K562 (cell line): ENCODE measurements at regions not wholly inside any gene's neighbourhood (a gene's known extent, or its start where the extent isn't known, plus 50 kb on each side); places are given as distances from the start of the nearest gene placed in this dataset.

ENCODE experiments used
- ATAC-seq: fragments of 200-7000 bp; cut with Tn5 transposase; 3 replicates; pipeline ENCODE4 v1.9.1; 2020; ENCODE audit warnings: moderate library complexity
- BruUV-seq: library from RNA; stranded (reverse); fragments of 400-500 nt; replicated peaks from 2 replicates; lab custom pipeline; 2021; lab: Mats Ljungman, UMichigan
- CTCF ChIA-PET: fragments of 300-600 bp; formaldehyde crosslinking; extraction: SDS; loops from one replicate; lab custom pipeline; 2021; ENCODE audit warnings: low intra/inter-chr PET ratio; lab: Yijun Ruan, JAX
- POLR2A ChIA-PET: fragments of 300-600, 350-650 bp; sonication (Branson Sonifier 250); formaldehyde crosslinking; extraction: SDS; loops from one replicate; lab custom pipeline; 2021; ENCODE audit warnings: antibody characterized with exemption, inconsistent platforms; lab: Yijun Ruan, JAX
- DNase-seq, 4 experiments: peaks; one replicate each; pipeline versions ENCODE4 v3.0.0 to v3.0.0-alpha.2; 2011 to 2018; ENCODE audit warnings: low spot score in 3 of 4, mixed read lengths in 3 of 4; ENCODE audit errors: extremely low read depth in 1 of 4
- FAIRE-seq: peaks from 2 replicates; lab custom pipeline; 2011; peaks lifted over from hg19 to GRCh38; lab: Jason Lieb, UNC
- H2AFZ ChIP-seq: 2 replicates; pipeline ENCODE4 v1.6.0; 2011; ENCODE audit warnings: low read depth, low read length, control low read depth, inconsistent platforms
- H3K27ac ChIP-seq: fragments of 200-600 bp; 3 replicates; pipeline ENCODE4 v1.8.0; 2011; ENCODE audit warnings: low read depth, mild to moderate bottlenecking, control low read depth, inconsistent platforms, low read length, moderate library complexity, mixed read lengths; ENCODE audit errors: extremely low read depth
- H3K27me3 ChIP-seq, 2 experiments: fragments of 300-600 bp in 1 of 2; 2 replicates in 1 of 2; 3 replicates in 1 of 2; pipeline versions ENCODE4 v1.6.0 to v1.8.0; 2011; ENCODE audit warnings: inconsistent platforms in 2 of 2, low read length in 2 of 2, mild to moderate bottlenecking in 1 of 2, mixed read lengths in 1 of 2, moderate library complexity in 1 of 2; ENCODE audit not compliant: control insufficient read depth in 2 of 2, insufficient read depth in 2 of 2
- H3K36me3 ChIP-seq: fragments of 300-600 bp; 3 replicates; pipeline ENCODE4 v1.8.0; 2011; ENCODE audit warnings: mild to moderate bottlenecking, low read length, inconsistent platforms; ENCODE audit not compliant: control insufficient read depth, insufficient read depth
- H3K4me1 ChIP-seq, 2 experiments: fragments of 200-600 bp in 1 of 2; replicated peaks in 1 of 2; 2 replicates in 1 of 2; 3 replicates in 1 of 2; pipeline versions ENCODE4 v1.5.1 to v1.8.0; 2011; ENCODE audit warnings: inconsistent platforms in 2 of 2, low read length in 2 of 2, mild to moderate bottlenecking in 1 of 2, mixed read lengths in 1 of 2, moderate library complexity in 1 of 2; ENCODE audit not compliant: control insufficient read depth in 2 of 2, insufficient read depth in 2 of 2
- H3K4me2 ChIP-seq: 2 replicates; pipeline ENCODE4 v1.6.1; 2011; ENCODE audit warnings: low read length, control low read depth, inconsistent platforms, mixed read lengths; ENCODE audit not compliant: insufficient read depth
- H3K4me3 ChIP-seq: fragments of 200-600 bp; sonication (generic), shearing (Covaris generic); 2 replicates; pipeline ENCODE4 v1.5.1; 2016; ENCODE audit warnings: control low read depth, inconsistent platforms
- H3K79me2 ChIP-seq: fragments of 200-600 bp; 3 replicates; pipeline ENCODE4 v1.8.0; 2011; ENCODE audit warnings: low read length, inconsistent platforms; ENCODE audit not compliant: control insufficient read depth, insufficient read depth
- H3K9ac ChIP-seq, 2 experiments: 2 replicates each; pipeline versions ENCODE4 v1.6.0 to v1.6.1; 2011; ENCODE audit warnings: low read depth in 2 of 2, low read length in 2 of 2, control low read depth in 1 of 2, inconsistent platforms in 1 of 2, mild to moderate bottlenecking in 1 of 2, mixed read lengths in 1 of 2; ENCODE audit not compliant: insufficient read depth in 1 of 2
- H3K9me1 ChIP-seq: one replicate; pipeline ENCODE4 v1.6.0; 2011; ENCODE audit warnings: inconsistent platforms, mild to moderate bottlenecking, low read length, moderate library complexity; ENCODE audit not compliant: control insufficient read depth, insufficient read depth
- H3K9me3 ChIP-seq: replicated peaks from 2 replicates; pipeline ENCODE4 v1.5.1; 2011; ENCODE audit warnings: low read depth, low read length, inconsistent platforms; ENCODE audit not compliant: control insufficient read depth, insufficient read depth
- H4K20me1 ChIP-seq: replicated peaks from 2 replicates; pipeline ENCODE4 v1.6.1; 2011; ENCODE audit warnings: low read length, inconsistent platforms, mixed read lengths; ENCODE audit not compliant: control insufficient read depth, insufficient read depth
- ESRRB ChIP-seq: fragments of 250-450 bp; sonication (Bioruptor Pico); IDR thresholded peaks from 2 replicates; pipeline ENCODE4 v1.5.0; 2020; ENCODE audit warnings: mild to moderate bottlenecking, moderate library complexity, borderline replicate concordance
- KDM1A ChIP-seq, 2 experiments: fragments of 450-650 bp; IDR thresholded peaks; 2 replicates each; pipeline ENCODE4 v1.6.1; 2016; ENCODE audit warnings: mild to moderate bottlenecking in 2 of 2
- KDM4B ChIP-seq, 2 experiments: fragments of 450-650 bp in 1 of 2; sonication (generic) in 1 of 2; IDR thresholded peaks; 2 replicates each; pipeline ENCODE4 v1.6.1; 2016 to 2017; ENCODE audit warnings: borderline replicate concordance in 2 of 2, antibody characterized with exemption in 1 of 2, low read depth in 1 of 2, mild to moderate bottlenecking in 1 of 2
- SNRNP70 ChIP-seq: fragments of 200-400 bp; formaldehyde crosslinking; optimal IDR thresholded peaks from 2 replicates; pipeline ENCODE3; 2017; ENCODE audit warnings: low read depth, low read length
- ZNF57 ChIP-seq: fragments of 450-650 bp; formaldehyde crosslinking; IDR thresholded peaks from 2 replicates; pipeline ENCODE4 v1.4.0; 2020; ENCODE audit warnings: mild to moderate bottlenecking, moderate library complexity
- ZNF668 ChIP-seq: fragments of 250-450 bp; sonication (Bioruptor Pico); IDR thresholded peaks from 2 replicates; pipeline ENCODE4 v1.8.0; 2022; ENCODE audit warnings: mild to moderate bottlenecking, inconsistent platforms
- ZNF76 ChIP-seq: fragments of 250-450 bp; sonication (Bioruptor Pico); IDR thresholded peaks from 2 replicates; pipeline ENCODE4 v1.4.0; 2020; ENCODE audit warnings: mild to moderate bottlenecking, moderate library complexity, borderline replicate concordance
- ZSCAN32 ChIP-seq: fragments of 450-650 bp; formaldehyde crosslinking; IDR thresholded peaks from 2 replicates; pipeline ENCODE4 v1.4.0; 2020; ENCODE audit warnings: mild to moderate bottlenecking, moderate library complexity
- WGBS: fragments of 100-300 bp; shearing (Covaris generic); methylation state at CpG from one replicate; pipeline ENCODE4 v1.1.6; 2016; ENCODE audit warnings: low coverage, mixed read lengths; ENCODE audit not compliant: insufficient coverage; ENCODE audit errors: missing lambda C conversion rate; 5-methylcytosine and 5-hydroxymethylcytosine counted together
- in situ Hi-C: fragments of 300-500 bp; cut with MboI; formaldehyde crosslinking; loops from 4 replicates; pipeline ENCODE4 v1.15.0; 2018; ENCODE audit warnings: inconsistent platforms, mixed read lengths
- intact Hi-C: fragments of 100-400 bp; cut with micrococcal nuclease; formaldehyde crosslinking; loops from 2 replicates; pipeline ENCODE4 v1.14.2; 2022
- TF ChIP-seq, protein P1 (sequence below): sonication (generic); formaldehyde crosslinking; IDR thresholded peaks from 2 replicates; pipeline ENCODE4 v1.8.1; 2023; ENCODE audit warnings: mild to moderate bottlenecking, missing genetic modification reagents
- TF ChIP-seq, protein P2 (sequence below): fragments of 250-450 bp; sonication (Bioruptor Pico); IDR thresholded peaks from 2 replicates; pipeline ENCODE4 v1.5.0; 2020; ENCODE audit warnings: mild to moderate bottlenecking
- TF ChIP-seq, protein P3 (sequence below): fragments of 450-650 bp; IDR thresholded peaks from 2 replicates; pipeline ENCODE4 v1.7.0; 2016; ENCODE audit warnings: borderline replicate concordance

DNA sequence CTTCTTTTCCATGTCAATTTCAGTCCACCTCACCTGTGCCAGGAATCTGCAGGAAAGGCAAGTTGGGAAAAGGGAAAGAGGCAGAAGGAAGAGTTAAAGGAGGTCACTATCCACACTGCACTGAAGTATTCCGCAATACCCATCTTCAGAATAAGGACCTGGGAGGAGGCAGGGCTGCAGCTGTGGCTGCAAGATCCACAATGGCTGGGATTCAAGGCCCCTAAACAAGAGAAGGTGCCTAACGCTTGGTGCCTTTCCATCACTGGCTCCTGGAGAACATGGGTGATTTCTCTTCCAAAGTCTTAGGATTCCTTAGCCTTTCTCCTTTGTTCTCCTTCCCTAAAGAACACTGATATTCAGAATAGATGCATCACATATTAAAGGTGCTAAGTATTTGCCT, 204.0 kb downstream of the GRIN2B start:
- H3K9me1 ChIP-seq = no peaks in the 10 kb centered on the region
- no peak for DNase-seq
- ChIA-PET POLR2A (no interaction called here), CTCF (no interaction called here)
- no peak for ATAC-seq
- no peaks in the 10 kb centered on the region for H3K27me3 ChIP-seq
- no peak overlapping the region for H3K27ac ChIP-seq
- no peak overlapping the region for H2AFZ ChIP-seq
- H3K4me2 ChIP-seq = no peak overlapping the region
- intact Hi-C loops = no loop called here
- WGBS = 0% methylated on average over 2 of the region's 2 CpGs
- no TSS peak for BruUV-seq
- TF ChIP-seq ZNF76 (CRISPR knock-in tag) (no peak), ZNF668 (no peak), ZSCAN32 (CRISPR knock-in tag) (no peak), SNRNP70 (no peak), ESRRB (CRISPR knock-in tag) (no peak), KDM1A (IDR thresholded peaks at IDR 0.05) (no peak), ZNF57 (CRISPR knock-in tag) (no peak), KDM4B (IDR thresholded peaks at IDR 0.05; ENCODE audit: borderline replicate concordance in 2 of 2, low read depth in 1 of 2) (no peak)
- TF ChIP-seq, protein P1, sequence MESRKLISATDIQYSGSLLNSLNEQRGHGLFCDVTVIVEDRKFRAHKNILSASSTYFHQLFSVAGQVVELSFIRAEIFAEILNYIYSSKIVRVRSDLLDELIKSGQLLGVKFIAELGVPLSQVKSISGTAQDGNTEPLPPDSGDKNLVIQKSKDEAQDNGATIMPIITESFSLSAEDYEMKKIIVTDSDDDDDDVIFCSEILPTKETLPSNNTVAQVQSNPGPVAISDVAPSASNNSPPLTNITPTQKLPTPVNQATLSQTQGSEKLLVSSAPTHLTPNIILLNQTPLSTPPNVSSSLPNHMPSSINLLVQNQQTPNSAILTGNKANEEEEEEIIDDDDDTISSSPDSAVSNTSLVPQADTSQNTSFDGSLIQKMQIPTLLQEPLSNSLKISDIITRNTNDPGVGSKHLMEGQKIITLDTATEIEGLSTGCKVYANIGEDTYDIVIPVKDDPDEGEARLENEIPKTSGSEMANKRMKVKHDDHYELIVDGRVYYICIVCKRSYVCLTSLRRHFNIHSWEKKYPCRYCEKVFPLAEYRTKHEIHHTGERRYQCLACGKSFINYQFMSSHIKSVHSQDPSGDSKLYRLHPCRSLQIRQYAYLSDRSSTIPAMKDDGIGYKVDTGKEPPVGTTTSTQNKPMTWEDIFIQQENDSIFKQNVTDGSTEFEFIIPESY (CRISPR knock-in tag) = no peak
- TF ChIP-seq, protein P2, sequence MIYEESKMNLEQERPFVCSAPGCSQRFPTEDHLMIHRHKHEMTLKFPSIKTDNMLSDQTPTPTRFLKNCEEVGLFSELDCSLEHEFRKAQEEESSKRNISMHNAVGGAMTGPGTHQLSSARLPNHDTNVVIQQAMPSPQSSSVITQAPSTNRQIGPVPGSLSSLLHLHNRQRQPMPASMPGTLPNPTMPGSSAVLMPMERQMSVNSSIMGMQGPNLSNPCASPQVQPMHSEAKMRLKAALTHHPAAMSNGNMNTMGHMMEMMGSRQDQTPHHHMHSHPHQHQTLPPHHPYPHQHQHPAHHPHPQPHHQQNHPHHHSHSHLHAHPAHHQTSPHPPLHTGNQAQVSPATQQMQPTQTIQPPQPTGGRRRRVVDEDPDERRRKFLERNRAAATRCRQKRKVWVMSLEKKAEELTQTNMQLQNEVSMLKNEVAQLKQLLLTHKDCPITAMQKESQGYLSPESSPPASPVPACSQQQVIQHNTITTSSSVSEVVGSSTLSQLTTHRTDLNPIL = no peak
- TF ChIP-seq, protein P3, sequence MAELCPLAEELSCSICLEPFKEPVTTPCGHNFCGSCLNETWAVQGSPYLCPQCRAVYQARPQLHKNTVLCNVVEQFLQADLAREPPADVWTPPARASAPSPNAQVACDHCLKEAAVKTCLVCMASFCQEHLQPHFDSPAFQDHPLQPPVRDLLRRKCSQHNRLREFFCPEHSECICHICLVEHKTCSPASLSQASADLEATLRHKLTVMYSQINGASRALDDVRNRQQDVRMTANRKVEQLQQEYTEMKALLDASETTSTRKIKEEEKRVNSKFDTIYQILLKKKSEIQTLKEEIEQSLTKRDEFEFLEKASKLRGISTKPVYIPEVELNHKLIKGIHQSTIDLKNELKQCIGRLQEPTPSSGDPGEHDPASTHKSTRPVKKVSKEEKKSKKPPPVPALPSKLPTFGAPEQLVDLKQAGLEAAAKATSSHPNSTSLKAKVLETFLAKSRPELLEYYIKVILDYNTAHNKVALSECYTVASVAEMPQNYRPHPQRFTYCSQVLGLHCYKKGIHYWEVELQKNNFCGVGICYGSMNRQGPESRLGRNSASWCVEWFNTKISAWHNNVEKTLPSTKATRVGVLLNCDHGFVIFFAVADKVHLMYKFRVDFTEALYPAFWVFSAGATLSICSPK = no peak
- H3K4me3 ChIP-seq = no peak overlapping the region
- no peaks in the 10 kb centered on the region for H3K79me2 ChIP-seq
- H3K36me3 ChIP-seq = no peaks in the 10 kb centered on the region
- no peaks in the 10 kb centered on the region for H3K4me1 ChIP-seq
- in situ Hi-C loops = no loop called here
- no peaks in the 10 kb centered on the region for H4K20me1 ChIP-seq
- FAIRE-seq = no peak
- H3K9ac ChIP-seq = no peak overlapping the region
- H3K9me3 ChIP-seq = no peaks in the 10 kb centered on the region
